ENCODE measurements at regions not wholly inside any gene's neighbourhood (a gene's known extent, or its start where the extent isn't known, plus 50 kb on each side); places are given as distances from the start of the nearest gene placed in this dataset.
"Not testable (repeated sequence)": the region's sequence is repeated elsewhere in the genome, so short reads cannot be mapped to it uniquely, and the experiment has no call there.

DNA sequence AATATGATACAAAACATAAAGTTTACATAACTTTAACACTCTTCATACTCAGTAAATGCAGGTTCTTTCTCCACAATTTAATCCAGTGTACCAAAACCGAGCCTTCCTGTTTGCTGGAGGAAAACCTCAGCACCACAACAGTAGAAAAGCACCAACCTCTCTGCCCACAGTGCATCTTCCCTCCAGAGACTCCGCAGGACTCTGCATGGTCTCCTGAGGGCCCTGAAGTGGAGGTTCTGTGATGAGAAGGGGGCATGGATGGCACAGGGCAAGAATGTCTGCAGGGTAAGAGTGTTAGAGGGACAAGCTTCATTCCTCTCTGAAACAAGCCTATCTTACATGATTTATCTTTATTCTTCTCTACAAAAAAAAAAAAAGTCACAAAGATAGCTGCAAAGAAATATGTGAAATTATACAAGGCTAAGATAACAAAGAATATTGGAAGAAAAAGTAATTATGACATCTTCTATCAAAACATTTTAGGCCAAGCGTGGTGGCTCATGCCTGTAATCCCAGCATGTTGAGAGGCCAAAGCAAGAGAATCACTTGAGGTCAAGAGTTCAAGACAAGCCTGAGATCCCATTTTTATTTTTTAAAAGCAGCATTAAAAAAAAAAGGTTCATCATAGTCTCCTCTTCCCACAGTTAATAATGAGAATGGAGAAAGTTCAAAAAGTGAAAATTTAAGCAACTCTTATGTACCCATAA, 102.0 kb downstream of the VPREB1 start:
- DNase-seq = no peak

DNA sequence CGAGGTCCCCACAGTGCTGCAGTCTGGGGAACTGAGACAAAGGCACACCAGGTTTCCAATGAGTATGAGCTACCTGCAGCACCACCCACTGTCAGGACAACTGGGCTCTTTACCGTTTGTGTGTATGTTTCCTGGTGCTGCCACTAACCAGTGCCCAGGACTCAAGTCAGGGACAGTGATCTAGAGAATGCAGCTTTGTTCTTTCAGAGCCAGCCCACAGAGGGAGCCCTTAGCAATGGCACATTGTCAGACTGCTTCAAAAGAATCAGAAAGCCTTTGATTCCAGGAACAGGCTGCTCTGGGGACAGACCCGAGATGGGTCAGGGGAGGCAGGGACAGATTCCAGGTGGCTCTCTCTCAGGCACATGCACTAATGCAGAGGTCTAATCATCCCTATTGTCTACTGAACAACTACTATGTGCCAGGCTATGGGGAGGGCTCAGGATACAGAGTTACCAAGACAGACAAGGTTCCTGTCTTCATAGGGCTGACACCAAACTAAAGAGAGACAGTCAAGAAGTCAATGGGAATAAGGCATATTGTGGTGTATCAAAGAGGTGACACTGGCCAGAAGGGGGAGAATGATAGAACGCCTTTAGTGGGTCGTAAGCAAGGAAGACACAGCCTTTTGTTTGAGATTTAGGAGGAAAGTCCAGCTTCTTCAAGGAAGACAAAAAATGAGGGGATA, 103.7 kb downstream of the VPREB1 start:
- no peak for DNase-seq

DNA sequence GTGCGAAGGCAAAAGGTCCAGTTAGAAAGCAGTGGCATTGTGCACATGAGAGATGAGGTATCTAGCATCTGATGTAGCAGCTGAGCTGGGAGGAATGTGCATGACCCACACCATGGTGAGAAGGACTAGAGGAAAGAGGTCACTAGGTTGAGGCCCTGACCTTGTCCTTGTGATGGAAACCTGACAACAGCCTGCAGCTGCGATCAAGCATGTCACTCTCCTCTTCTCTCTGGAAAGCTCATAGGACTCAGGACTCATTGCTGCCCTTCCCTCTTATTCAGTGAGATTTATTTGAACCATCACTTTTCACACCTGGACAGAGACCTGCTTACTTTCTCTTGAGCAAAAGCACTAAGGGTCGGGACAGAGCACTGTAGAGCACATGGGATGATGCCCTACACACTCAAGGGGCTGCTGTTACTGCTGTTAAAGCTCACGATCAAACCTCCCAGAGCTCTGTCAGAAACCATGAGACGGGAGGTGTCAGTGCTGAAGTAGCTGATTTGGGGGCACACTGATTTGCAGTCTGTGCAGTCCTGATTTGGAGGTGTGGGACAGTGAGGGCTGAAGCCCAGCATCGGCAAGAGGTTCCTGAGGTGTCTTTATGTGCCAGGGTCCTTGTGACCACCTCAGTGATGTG, 104.3 kb downstream of the VPREB1 start:
- no peak for DNase-seq

DNA sequence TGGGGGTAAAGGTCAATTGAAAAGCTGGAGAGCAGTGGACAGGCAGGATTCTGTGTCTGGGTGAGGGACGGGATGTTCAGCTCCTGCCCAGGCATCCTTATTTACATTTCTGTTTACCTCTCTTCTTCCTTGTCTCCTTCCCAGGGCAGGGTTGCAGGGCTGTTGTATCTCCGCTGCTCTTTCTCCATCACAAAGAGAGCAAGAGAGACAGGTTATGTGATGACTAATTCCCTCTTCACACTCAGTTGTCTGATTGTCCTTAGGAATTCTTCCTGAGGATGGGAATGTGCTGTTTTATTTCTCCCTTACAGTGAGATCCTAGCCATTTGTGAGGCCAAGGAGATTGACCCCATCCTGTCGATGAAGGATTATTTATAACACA, 104.9 kb downstream of the VPREB1 start:
- no peak for DNase-seq

DNA sequence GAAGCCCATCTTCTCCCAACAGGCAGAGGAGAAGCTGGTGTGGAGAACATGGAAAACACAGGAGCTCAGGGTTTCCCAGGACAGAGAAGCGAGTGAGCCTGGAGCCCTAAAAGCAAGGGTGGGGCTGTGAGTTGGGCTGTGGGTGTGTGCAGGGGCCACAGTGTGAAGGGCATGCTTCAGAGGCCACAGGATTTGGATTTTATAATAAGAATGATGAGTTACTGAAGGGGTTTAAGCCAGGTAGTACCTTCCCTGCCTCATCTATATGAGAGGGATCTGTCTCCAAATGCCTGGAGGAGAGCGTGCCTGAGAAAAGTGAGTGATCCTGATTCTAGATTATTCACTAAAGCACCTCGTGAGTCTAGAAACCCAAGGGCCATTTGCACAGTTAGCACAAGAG, 106.8 kb downstream of the VPREB1 start:
- DNase-seq = no peak

DNA sequence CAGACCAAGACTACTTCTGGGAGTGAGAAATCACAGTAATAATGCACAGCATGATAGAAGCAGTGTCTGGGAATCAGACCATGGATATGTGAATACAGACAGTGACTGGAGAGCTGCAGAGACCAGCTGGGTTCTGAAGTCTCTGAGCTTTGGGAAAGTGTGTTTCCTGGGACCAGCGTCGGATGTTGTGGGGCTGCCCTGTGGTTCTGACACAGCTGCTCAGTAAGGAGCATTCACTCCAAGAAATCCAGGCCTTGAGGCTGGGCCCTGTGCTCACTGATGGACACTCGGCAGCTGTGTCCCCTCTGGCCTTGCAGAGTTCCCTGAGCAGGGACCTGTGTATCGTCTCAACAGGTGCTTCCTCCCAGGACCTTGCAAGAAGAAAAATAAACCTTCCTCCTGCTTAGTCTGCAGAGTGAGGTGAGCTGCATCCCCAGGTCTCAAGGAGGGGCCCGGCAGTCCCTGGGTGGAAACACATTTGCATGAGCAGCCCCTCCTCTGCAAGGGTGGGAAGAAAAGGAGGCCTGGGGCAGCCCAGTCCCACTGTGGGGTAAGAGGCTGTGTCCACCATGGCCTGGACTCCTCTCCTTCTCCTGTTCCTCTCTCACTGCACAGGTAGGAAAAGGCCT, 107.9 kb downstream of the VPREB1 start:
- no peak for DNase-seq

DNA sequence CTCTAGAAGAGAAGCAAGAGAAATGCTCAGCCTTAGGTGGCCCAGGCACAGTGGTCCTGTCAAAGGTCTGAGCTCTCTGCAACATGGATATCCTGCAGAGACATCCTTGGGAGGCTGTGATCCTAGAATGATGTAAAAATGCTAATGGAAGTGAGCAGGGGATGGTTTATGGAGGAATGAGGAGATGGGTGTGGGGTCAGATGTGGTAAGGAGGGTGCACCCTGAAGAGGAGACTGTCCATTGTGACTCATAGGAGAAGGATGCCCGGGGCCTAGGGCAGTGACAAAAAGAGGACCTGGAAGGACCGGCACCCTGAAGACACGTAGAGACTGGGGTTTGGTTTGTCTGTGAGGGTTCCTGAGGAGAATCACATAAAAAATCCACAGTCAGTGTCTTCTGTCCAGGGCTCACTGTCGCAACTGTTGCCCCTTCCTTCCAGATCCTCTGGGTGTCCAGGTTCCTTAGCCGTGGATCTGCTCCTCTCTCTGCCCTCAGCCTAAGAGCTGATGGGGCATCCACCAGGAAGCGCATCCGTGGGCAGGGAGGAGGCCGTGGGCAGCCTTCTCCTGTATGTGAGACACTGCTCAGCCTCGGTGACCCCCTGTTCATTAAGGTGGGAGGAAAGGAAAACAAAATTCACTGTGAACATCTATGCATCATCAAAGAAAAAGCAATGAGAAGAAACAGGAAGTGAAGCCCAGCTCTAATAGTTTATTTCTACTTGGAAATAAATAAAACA, 110.7 kb downstream of the VPREB1 start:
- no peak for DNase-seq

DNA sequence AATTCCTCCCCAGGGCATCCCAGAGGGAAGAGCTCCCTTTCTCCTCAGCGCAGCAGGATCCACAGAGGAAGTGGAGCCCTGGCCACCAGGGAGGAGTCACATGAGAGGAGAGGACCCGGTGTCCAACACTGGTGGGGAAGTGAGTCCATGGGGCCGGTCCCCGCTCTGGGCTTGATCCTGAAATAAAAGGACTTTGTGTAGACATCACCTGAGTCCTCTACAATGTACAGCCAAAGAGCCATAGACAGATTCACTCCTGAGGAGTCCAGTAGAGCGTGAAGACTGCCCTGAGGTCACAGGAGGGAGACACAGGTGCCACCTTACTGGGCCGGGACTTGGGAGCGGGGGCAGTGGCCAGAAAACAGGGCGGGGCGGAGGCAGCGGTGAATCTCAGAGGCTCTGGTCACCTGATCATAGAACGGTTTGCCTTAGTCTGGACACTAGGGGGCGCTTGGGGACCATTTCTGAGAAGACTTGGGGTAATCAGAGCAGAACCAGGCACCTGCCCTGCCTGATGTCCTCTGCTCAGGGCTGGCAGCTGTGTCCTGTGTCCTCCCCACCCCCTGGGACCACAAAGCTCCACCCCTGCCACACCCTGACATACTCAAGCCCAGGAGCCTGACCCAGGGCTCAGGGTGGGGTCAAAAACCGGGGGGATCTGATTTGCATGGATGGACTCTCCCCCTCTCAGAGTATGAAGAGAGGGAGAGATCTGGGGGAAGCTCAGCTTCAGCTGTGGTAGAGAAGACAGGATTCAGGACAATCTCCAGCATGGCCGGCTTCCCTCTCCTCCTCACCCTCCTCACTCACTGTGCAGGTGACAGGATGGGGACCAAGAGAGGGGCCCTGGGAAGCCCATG, 112.7 kb downstream of the VPREB1 start:
- peak; percentile 43 for DNase-seq

DNA sequence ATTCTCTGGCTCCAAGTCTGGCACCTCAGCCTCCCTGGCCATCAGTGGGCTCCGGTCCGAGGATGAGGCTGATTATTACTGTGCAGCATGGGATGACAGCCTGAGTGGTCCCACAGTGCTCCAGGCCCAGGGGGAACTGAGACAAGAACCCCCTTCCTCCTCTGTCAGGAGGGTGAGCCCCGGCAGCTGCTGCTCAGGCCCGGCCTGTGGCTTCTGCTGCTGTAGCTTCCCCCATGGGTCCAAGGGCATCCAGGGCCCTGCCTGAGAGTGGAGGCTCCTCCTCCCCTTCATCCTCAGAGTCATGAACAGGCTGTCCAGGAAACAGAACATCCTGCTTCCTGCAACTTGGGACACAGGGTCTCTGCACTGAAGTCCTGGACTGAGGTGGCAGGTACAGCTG, 113.6 kb downstream of the VPREB1 start:
- DNase-seq = no peak

DNA sequence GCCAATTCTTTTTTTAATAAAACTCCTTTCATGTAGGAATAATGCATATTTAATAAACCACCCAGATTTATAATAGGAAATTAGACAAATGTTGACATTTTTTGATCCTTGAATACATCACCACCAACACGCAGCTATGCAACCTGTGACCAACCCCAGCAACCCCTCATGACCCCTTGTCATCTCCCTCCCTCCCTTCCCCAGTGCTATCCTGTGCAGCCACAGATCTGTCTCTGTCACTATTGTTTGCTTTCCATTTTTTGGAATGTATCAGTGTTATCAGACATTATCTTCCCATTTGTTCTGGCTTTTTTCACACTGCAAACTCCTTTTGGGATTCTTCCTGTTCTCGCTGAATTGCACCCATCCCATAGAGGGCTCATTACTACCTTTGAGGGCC, 114.1 kb downstream of the VPREB1 start:
- no peak for DNase-seq

DNA sequence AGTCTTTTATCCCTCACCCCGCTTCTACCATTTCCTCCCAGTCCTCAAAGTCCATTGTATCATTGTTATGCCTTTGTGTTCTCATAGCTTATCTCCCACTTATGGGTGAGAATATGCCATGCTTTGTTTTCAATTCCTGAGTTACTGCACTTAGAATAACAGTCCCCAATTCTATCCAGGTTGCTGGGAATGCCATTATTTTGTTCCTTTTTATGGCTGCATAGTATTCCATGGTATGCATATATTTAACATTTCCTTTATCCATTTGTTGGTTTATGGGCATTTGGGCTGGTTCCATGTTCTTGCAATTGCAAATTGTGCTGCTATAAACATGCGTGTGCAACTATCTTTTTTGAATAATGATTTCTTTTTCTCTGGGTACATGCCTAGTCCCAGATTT, 114.9 kb downstream of the VPREB1 start:
- DNase-seq = no peak

DNA sequence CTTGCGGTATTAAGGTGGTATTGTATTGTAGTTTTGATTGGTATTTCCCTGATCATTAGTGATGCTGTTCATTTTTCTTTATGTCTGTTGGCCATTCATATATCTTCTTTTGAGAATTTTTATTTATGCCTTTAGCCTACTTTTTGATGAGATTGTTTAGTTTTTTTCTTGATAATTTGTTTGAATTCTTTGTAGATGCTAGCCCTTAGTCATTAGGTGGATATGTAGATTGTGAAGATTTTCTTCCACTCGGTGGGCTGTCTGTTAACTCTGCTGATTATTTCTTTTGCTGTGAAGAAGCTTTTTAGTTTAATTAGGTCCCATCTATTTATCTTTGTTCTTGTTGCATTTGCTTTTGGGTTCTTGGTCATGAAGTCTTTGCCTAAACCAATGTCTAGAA, 115.4 kb downstream of the VPREB1 start:
- no peak for DNase-seq

DNA sequence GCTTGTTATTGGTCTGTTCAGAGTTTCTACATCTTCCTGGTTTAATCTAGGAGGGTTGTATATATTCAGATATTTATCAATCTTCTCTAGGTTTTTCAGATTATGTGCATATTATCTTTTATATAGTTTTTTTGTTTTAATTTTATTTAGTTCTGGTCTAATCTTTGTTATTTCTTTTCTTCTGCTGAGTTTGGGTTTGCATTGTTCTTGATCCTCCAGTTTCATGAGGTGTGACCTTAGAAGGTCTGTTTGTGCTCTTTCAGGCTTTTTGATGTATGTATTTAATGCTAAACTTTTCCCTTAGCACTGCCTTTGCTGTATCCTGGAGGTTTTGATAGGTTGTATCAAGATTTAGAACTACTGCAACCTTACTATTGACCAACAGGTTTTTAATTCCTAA, 117.7 kb downstream of the VPREB1 start:
- no peak for DNase-seq

DNA sequence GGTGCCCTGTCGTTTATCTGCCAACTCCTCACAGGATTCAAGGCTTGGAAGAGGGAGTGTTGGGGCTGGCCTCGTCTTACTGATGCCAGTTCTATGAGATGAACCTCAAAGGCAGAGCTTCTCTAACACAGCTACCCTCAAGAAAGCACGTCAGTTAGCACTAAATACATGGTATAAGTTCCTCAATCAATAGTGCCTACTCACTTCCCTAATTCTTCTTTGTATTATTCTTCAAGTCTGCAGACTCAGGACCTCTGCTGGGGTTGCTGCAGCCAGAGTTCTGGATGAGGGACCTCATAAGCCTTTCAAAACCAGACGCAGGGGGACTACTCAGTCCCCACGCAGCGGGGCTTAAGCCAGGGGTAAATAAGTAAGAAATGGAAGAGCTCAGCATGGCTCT, 118.3 kb downstream of the VPREB1 start:
- no peak for DNase-seq

DNA sequence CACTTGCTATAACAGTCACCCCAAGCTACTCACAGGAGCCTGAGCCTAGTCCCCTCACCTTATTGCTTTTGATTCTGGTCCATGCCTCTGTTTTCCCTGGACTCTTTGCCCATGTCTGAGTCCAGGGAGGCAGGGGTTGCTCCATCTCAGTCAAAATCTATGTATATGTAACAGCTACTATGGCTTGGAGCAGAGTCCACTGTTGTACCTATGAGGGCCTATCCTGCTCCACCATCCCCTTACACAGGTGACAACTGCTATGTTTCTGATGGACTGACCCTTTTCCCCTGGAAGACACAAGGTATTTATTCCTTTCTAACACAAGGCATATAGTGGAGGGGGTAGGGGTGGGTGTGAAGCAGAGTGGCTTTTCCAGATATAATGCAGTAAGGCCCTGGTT, 119.6 kb downstream of the VPREB1 start:
- no peak for DNase-seq

DNA sequence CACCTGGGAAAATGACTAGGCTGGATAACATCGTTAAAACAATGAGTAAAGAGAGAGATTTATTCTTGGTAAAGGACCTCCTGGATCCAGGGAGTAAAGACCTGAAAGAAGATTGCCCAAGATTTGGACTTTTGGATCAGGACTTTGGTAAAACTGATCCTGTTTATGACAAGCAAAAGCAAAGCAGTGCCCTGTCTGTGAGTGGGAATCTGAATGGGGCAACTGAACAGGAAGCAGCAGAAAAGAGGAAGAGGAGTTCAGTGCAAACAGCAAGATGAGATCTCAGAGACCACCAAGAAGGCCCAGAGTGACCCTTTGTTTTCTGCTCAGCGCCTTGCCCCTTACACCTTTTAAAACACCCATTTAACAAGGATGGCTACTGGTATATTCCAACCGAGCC, 122.0 kb downstream of the VPREB1 start:
- DNase-seq = no peak

DNA sequence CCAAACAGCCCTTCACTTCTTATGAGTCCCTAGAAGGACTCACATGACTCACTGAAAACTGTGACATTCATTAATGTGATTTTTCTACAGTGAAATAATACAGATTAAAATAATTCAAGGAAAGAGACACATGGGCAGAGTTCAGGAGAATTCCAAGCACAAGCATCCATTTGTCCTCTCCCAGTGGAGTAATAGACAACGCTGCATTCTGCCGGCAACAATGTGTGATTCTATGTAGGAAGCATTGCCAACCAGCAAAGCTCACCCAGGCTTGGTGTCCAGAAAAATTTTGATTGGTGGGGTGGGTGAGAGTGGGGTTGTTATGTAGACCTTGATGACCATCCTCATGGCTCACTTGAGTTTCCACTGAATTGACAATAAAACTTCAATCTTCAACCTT, 123.9 kb downstream of the VPREB1 start:
- no peak for DNase-seq

DNA sequence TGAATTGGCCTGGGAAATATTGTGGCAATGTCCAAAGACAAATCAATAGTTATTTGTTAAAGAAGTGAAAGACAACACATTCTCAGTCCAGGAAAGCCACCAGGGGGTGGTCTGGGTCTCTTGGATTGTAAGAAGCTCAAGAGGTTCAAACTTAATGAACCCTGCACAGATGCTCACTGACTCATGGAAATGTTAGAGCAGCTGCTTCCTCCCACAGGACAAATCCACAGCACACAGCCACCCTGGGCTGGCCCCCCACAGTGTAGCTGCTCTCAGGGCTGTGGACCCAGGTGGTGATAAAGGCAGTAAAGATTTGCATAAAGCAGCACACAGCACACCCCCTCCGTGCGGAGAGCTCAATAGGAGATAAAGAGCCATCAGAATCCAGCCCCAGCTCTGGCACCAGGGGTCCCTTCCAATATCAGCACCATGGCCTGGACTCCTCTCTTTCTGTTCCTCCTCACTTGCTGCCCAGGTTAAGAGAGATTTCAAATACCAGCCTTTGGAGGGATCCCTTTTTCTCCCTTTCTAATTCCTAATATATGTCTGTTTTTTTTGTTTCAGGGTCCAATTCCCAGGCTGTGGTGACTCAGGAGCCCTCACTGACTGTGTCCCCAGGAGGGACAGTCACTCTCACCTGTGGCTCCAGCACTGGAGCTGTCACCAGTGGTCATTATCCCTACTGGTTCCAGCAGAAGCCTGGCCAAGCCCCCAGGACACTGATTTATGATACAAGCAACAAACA, 124.8 kb downstream of the VPREB1 start:
- DNase-seq = not testable (repeated sequence)

DNA sequence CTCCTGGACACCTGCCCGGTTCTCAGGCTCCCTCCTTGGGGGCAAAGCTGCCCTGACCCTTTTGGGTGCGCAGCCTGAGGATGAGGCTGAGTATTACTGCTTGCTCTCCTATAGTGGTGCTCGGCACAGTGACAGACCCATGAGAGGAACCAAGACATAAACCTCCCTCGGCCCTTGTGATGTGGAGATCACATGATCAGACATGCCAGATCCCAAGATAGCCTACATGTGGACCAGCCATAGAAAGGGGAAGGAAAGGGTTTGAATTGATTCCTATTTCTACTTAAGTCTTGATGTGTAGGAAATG, 125.3 kb downstream of the VPREB1 start:
- DNase-seq = no peak

DNA sequence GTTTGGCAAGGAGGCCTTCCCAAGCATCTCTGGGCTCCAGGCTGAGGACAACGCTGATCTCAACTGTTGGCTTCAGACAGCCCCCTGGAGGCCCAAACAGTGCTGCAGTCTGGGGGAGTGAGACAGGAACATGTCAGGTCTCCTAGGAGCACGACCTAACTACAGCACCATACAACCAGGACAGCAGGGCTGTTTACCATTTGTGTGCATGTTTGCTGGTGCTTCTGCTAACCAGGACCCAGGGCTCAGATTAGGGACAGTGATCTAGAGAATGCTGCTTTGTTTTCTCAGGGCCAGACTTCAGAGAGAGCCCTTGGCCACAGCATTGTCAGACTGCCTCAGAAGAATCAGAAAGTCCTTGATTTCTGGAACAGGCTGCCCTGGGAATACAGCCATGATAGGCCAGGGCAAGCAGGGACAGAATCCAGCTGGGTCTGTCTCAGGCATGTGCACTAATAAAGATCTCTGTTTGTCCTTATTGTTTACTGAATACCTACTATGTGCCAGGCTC, 126.5 kb downstream of the VPREB1 start:
- no peak for DNase-seq

DNA sequence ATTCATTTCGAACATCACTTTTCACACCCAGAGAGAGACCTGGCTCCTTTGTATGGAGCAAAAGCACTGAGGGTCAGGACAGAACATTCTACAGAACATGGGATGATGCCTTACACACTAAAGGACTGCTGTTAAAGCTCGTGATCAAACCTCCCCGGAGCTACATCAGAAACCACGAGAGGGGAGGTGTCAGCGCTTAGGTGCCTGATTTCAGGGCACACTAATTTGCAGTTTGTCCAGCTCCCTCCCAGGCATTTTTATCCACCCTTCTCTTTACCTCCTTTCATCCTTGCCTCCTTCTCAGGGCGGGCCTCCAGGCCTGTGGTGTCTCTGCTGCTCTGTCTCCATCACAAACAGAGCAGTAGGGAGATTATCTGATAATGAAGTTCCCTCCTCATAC, 127.5 kb downstream of the VPREB1 start:
- DNase-seq = no peak
